ENCODE measurements at regions not wholly inside any gene's neighbourhood (a gene's known extent, or its start where the extent isn't known, plus 50 kb on each side); places are given as distances from the start of the nearest gene placed in this dataset.
A peak's percentile ranks its signal among the peaks of the same experiment; 100 is the strongest.
"Not testable (repeated sequence)": the region's sequence is repeated elsewhere in the genome, so short reads cannot be mapped to it uniquely, and the experiment has no call there.

DNA sequence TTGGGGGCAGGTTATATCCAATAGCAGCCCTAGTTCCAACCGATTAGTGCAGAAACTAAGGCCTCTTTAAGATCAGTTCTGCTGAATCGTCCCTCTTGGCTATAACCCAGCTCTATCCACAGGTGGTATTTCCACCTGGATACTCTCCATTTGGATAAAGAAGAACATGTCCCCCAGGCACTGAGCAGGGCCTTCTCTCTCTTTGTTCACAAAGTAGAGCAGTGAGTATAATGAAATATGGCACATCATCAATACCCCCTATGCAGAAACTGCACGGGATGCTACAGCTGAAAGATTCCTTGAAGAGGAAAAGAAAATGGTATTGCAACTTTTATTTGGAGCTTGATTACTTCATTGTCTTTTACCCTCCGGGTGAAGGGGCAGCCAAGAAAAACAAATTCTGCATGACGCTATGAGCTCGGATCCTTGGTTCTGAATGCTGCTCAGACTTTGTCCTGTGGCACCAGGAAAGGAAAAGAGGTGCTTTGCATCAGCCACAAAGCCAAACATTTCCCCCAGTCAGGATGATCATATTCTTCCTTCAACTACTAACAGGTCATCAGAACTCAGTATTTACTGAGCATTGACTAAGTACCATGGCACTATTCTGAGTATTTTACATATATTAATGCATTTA is 399.7 kb downstream of the NPIPA8 start:
- DNase-seq = no peak

DNA sequence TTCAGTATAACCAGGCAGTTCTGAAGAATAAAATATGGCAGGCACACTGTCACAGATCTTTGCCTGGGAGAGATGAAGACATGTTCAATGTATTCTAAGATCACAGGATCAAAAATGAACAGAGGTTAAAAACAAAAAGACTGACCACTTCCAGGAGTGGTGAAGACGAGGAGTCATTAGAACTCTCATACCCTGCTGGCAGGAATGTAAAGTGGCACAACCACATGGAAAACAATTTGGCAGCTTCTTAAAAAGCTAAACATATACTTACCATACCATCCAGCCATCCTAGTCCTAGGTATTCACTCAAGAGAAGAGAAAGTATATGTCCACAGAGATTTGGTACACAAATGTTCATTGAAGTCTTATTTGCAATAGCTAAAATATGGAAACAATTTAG is 406.3 kb downstream of the NPIPA8 start:
- DNase-seq = no peak

DNA sequence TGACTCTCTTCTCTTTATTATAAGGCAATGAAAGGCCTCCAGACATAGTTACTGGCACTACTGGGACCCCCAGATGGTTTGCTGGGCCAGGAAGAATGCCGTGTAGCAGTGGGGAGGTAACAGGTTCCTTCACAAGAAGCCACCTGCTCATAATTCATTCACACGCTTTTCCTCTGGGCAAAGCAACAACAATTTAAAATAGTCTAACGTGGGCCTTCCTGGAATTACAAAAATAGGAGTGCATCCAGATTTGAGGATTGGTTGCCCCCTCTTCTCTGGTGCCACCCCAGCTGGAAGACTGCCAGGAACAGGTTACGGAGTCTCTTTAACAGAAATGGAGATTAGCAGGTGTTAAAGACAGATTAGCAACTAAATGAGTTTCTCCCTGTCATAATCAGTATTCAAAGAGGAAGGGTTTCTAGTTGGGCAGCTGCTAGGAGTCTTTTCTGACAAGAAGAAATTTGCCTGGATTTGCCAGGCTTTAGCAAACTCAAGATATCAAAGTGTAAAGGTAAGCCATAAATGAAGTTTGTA is 409.6 kb downstream of the NPIPA8 start:
- no peak for DNase-seq

DNA sequence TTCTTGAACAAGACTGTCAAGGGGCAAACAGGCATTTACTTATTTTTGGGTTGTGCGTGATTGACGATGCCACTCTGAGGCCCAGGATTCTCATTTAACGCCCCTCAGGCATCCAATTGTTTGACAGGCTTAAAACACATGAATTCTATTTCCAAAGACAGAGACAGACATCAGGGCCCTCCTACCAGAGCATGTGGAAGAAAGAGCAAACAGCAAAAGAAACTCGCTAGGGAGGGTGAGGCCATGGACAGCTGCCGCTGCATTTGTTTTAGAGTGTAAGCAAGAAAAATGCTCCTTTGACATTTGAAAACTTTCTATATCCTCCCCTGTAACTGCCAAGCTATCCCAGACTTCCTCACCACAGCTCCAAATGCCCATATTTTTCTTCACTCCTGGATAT is 410.1 kb downstream of the NPIPA8 start:
- DNase-seq = no peak

DNA sequence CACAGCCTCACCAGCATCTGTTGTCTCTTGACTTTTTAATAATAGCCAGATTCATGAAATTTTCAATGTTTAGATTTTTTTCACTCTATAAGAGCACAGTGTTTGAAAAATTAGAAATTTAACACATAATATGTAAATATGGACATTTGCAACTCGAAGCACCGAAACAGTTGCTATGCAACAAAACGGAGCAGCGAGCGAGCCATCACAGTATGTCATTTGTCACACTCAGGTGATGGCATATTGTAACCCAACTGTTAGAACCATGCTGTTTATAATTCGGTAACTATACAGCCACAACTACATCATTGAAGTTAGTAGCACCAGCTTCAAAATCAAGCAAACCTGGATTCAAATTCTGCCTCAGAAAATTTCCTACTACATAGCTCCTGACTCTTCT is 410.8 kb downstream of the NPIPA8 start:
- no peak for DNase-seq

DNA sequence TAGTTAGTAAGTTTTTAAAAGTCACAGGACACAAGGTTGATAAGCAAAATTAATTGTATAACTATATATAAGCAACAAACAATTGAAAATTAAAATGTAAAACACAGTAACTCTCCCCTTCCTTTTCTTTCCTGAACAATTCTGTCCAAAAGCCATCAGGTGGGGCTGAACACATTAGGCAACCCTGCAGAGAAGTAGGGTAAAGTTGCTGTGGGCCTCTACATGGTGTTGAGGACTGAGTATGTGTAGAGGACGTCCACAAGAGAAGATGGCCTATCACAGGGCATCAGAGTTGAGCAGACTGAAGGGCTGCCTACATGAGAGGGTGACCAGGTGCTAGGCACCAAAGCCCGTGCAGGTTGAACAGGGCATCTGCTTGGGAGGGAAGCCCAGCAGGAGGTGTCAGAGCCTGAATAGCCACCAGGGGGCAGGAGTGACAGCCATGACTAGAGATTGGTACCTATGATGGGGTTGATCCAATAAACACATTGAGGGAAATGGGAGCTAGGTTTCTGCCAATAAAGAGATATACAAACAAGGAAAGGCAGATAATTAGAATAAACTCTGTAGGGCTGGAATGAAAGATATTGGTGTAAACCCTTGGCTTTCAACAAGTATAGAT is 415.1 kb downstream of the NPIPA8 start:
- DNase-seq = peak; percentile 70

DNA sequence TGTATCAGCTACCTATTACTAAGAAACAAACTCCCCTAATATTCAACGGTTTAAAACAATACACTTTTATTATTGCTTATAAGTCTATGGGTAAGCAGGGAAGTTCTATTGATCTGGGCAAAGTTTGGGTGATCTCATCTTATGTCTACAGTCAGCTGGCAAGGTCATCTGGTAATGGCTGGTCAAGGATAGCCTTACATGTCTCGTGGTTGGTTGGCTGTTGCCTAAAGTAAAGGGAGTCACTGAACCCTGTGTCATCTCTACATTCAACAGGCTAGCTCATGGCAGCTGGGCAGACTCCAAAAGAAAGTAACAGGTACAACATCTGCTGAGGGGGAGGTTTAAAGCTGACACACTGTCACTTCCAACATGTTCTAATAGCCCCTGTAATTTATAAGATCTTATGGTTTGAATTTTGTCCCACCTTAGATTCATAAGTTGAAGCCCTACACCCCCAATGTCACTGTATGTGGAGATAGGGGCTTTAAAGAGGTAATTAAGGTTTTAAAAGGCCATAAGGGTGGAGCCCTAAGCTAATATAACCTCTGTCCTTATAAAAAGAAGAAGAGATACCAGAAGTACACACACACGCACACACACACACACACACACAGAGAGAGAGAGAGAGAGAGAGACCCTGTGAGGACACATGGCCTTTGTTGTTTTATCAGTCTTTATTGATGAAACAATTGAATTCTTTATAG is 419.1 kb downstream of the NPIPA8 start:
- DNase-seq = no peak

DNA sequence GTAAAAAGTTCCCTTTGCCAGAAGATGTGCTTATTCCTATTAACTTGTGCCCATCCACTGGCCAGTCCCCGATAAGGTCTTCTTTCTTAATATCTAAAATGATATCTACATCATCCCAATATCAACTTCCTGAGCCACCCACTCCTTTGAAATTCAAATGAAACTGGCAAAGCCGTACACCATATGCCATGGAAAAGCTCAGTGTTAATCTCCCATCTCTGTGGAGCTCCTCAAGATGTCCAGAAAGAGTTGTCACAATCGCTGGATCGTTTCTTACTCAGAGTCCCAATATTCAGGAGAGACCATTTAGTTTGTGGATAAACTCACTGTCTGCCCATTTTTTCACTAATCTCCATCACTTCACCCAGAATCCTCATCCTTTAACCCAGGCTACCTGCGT is 420.7 kb downstream of the NPIPA8 start:
- no peak for DNase-seq

DNA sequence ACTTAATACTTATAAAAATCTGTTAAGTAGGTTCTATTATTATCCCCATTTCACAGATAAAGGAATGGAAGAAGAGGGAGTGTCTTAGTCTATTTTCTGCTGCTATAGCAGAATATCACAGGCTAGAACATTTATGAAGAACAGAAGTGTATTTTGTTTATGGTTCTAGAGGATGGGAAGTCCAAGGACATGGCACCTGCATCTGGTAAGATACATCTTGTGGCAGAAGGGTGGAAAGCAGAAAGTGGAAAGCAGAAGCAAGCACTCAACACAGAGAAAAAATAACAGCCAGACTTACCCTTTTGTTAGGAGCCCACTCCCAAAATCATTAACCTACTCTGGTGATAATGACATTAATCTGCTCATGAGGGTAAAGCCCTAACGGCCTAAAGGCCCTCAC is 422.4 kb downstream of the NPIPA8 start:
- DNase-seq = no peak

DNA sequence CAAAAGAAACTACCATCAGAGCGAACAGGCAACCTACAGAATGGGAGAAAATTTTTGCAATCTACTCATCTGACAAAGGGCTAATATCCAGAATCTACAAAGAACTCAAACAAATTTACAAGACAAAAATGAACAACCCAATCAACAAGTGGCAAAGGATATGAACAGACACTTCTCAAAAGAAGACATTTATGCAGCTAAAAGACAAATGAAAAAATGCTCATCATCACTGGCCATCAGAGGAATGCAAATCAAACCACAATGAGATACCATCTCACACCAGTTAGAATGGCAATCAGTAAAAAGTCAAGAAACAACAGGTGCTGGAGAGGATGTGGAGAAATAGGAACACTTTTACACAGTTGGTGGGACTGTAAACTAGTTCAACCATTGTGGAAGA is 425.0 kb downstream of the NPIPA8 start:
- not testable (repeated sequence) for DNase-seq

DNA sequence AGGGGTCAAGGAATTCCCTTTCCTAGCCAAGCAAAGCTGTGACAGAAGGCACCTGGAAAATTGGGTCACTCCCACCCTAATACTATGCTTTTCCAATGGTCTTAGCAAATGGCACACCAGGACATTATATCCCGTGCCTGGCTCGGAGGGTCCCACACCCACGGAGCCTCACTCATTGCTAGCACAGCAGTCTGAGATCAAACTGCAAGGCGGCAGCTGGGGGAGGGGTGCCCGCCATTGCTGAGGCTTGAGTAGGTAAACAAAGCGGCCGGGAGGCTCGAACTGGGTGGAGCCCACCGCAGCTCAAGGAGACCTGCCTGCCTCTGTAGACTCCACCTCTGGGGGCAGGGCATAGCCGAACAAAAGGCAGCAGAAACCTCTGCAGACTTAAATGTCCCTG is 429.9 kb downstream of the NPIPA8 start:
- not testable (repeated sequence) for DNase-seq

DNA sequence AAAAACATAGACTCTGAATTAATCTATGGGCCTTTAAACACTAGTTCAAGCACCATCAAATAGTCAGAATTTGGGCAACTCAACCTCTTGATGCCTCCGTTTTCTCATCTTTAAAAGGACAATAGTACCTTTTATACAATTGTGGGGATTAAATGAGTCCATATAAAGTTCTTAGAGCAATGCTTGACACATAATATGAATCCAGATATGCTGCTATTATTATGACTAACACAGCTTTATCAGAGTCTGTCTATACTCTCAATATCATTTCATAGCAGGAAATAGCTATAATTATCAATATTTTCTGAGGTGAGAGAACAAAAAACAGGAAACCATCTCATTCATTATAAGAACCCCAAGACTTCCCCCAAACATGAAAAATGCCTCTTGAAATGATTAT is 430.5 kb upstream of the XYLT1 start:
- DNase-seq = no peak

DNA sequence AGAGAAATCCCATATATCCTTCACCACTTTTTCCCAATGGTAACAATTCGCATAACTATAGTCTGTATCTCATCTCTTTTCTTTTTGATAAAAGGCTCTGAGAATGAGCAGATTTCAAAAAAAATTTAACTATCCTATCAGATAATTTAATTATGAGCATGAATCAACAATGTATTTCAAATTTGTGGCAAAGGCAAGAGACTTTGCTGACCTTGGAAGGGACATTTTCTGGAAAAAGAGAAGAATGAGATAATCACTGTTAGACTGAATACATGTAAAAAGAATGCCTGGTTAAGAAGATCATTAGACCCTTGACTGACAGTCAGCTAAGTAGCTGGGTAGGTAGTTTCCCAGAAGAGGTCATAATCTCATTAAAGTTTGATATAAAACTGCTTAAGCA is 428.4 kb upstream of the XYLT1 start:
- no peak for DNase-seq

DNA sequence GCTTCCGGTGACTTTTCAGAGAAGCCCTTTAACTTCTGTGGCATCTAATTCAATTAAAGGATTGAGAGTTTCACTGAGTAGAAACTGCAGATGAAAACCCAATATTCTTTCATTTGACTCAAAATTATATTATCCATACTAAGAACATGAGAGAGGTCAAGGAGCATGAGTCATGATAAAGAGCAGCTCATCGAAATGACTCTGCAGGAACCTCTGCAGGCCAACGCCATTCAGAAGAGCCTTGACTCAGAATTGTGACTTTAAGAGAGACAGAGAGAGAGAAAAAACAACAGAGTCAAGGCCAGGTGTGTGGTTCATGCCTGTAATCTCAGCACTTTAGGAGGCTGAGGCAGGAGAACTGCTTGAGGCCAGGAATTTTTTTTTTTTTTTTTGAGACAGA is 417.2 kb upstream of the XYLT1 start:
- DNase-seq = no peak

DNA sequence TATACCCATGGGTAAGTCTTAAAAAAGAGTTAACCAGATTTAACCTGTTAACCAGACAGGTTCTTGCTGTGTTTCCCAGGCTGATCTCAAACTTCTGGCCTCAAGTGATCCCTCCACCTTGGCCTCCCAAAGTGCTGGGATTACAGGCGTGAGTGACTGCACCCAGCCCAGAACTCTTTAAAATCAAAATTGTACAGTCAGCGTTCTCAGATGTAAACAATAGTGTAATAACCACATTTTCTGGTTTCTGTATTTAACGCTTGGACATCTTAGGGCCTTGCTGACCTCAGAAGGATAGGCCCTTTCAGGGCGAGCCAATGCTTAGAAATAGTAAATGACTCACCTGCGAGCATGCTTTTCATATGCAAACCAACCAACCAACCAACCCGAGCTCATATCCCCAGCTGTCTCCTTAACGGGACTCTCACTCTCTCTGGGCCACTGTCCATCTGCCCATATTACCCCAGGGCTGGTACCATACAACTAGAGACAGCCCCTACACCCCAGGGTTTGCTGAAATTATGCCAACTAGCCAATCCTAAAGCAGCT is 415.0 kb upstream of the XYLT1 start:
- no peak for DNase-seq

DNA sequence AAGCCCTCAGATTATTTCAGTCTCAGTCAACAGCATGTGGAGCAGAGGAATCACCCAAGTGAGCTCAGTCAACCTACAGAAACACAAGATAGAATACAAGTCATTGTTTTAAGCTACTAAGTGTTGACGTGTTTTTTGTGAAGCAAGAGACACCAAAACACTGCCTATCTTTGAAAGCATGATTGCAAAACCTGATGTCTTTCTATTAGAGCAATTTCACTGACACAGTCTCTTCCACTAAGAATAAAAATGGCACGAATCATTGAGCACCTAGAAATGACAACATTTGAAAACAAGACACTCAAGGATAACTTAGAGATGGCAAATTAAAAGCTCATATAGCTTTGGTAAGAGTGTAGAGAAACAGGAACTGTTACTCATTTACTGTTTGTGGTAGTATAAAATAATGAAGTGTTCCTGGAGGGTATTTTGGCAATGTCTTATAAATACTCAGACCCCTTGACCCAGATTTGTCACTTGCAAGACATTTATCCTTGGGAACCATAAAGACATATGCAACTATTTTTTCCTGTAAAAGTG is 407.1 kb upstream of the XYLT1 start:
- no peak for DNase-seq

DNA sequence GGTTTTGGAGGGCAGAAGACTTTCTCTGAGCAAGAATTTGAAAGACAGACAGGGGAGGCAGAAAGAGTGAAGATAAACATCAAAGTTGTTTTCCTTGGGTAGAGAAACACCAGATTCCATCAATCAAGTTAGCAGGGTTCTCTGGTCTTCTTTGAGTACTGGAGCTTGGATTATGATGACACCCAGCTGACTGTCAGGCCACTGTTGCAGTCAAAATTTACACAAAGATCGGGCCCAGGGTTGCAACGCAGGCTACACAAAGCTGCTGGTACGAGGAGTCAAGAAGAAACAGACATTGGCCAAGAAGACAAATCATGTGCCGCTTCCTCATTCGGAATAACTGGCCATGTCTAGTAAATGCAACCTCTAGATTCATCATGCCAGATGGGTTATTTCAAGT is 396.2 kb upstream of the XYLT1 start:
- DNase-seq = no peak

DNA sequence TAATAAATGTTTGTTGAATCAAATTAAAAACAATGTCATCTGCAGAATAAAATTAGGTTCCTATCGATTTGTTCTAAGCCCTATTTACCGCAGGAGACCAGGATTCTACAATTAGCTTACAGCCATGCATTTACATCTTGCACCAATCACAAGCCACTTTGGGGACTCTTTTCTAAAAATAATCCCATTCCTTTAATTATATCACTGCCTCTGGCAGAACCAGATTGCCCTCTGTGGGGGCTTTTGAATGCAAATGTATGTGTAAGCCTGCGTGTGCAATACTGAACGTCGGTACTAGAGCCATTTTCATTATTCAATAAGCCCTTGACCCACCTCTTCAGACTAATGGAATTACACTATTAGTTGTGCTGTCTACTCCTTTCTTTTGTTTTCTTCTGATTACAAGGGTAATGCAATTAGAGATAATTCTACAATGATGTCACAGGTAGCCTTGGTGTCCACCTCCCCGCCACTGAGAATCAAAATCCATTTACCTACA is 391.3 kb upstream of the XYLT1 start:
- DNase-seq = no peak

DNA sequence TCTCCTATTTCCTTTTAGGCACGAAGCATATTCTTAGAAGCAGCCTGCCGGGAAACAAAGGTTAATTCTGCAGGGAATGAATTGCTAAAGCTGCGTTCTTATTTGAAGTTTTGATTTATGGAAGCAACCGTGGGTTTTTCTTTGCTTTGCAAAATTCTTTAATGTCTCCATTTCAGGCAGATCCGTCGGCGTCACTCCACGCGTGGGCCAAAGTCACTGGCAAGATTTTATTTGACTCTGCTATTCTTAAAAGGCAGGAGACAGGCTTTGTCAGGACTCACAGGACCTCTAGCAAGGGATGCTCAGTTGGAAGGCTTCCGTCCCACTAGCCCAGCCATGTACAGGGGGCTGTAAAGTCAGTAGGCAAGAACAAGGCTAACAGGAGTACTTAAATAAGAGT is 387.3 kb upstream of the XYLT1 start:
- DNase-seq = no peak

DNA sequence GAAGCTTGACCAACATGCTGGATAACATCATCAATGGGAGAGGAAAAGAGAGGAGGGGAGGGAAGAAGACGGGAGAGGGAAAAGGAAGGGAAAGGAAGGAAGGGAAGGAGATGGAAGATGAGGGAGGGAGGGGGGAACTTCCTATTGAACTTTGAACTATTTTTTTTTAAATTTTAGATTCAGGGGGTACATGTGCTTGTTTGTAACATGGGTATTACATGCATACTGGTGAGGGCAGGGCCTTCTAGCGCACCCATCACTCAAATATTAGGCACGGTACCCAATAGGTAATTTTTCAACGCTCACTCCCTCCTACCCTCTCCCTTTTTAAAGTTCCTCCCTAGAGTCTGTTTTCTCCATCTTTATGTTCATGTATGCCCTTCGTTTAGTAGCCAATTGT is 383.2 kb upstream of the XYLT1 start:
- DNase-seq = no peak

DNA sequence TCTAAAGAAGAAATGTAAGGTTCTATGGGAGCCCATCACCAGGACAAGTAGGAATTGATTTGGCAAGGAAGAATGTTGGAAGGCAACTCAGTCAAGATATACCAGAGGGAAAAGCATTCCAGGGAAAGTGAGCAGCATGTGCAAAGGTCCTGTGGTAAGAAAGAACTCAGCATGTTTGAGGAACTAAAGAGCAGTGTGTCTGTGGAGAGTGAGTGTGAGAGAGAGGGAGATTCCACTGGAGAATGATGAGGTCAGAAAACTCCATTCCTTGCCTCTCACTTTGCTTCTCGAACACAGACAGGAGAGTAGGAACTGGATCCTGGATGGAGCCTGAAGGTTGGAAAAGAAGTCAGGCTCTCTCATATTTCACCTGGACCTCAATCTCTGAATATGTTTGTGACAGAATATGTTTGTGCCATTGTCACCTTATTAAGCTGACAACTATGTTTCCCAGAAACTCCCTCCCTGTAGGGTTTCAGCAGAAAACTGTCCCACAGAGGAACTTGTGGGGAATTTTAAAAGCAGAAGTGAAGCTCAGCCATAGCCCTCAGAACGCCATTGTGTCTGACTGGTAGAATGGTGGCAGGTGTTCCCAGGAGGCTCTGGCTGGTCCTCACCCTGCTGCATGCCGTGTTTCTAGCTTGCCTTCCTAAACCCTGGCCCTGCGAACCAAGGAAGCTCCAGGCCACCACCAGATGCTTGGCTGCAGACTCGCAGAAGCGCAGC is 382.4 kb upstream of the XYLT1 start:
- no peak for DNase-seq

DNA sequence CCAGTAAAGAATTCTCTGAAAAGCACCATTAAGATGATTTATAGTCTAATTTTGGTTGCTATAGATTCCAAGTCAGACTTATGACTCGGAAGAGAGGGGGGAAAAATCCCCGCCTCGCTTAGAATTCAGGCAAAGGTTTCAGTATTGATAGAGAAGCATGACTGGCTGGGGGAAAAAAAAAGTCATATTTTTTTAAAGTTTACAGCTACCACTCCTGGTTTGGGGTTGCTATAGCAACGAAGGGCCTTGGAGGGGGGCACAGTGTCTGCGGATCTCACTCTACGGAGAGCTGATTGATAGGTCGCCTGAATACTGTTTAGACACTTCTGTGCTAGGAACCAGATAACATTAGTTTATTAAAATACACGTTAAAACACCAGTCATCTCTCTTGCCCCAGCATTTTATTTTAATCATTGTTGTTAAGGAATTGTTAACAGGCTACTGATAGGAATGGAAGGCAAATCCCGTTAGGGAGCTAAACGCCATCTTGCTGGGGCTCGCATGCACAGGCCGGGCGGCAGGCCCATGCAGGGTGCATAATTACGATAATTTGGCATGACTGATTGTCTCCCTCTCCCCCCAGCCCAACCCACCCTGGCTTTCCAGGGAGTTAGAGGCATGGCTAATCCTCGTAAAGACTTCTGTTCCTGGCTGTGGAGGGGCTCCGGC is 380.0 kb upstream of the XYLT1 start:
- no peak for DNase-seq
